ENCODE measurements at regions not wholly inside any gene's neighbourhood (a gene's known extent, or its start where the extent isn't known, plus 50 kb on each side); places are given as distances from the start of the nearest gene placed in this dataset.

- DNase-seq (ENCODE audit: low read depth), result peak; percentile 85
These were observed 183.4 kb upstream of the FN1 start for GRCh38 chr2:215619022-215619958.

GRCh38 chr2:215618145-215618544 is 182.3 kb upstream of the FN1 start:
- DNase-seq (ENCODE audit: low read depth), result no peak

GRCh38 chr2:215617060-215617824 is 181.4 kb upstream of the FN1 start:
- no peak for DNase-seq (ENCODE audit: low read depth)

- DNase-seq (ENCODE audit: low read depth), result no peak
These were observed 179.9 kb upstream of the FN1 start for GRCh38 chr2:215615803-215616174.

- DNase-seq (ENCODE audit: low read depth), result no peak
These were observed 179.4 kb upstream of the FN1 start for GRCh38 chr2:215615067-215615802.

GRCh38 chr2:215614296-215614695 is 178.4 kb upstream of the FN1 start:
- DNase-seq (ENCODE audit: low read depth), result no peak

- no peak for DNase-seq (ENCODE audit: low read depth)
These were observed 178.0 kb upstream of the FN1 start for GRCh38 chr2:215613888-215614287.

GRCh38 chr2:215613280-215613679 is 177.4 kb upstream of the FN1 start:
- DNase-seq (ENCODE audit: low read depth), result no peak

GRCh38 chr2:215612786-215613185 is 176.9 kb upstream of the FN1 start:
- DNase-seq (ENCODE audit: low read depth), result peak; percentile 85

GRCh38 chr2:215611609-215612386 is 175.9 kb upstream of the FN1 start:
- DNase-seq (ENCODE audit: low read depth), result no peak

GRCh38 chr2:215609089-215610032 is 173.5 kb upstream of the FN1 start:
- peak; percentile 96 for DNase-seq (ENCODE audit: low read depth)

GRCh38 chr2:215607766-215608165 is 171.9 kb upstream of the FN1 start:
- DNase-seq (ENCODE audit: low read depth), result no peak

- DNase-seq (ENCODE audit: low read depth), result no peak
These were observed 170.4 kb upstream of the FN1 start for GRCh38 chr2:215606219-215606618.

GRCh38 chr2:215605214-215605613 is 169.3 kb upstream of the FN1 start:
- DNase-seq (ENCODE audit: low read depth), result no peak

GRCh38 chr2:215604606-215605005 is 168.7 kb upstream of the FN1 start:
- DNase-seq (ENCODE audit: low read depth), result no peak

- DNase-seq (ENCODE audit: low read depth), result no peak
These were observed 167.6 kb upstream of the FN1 start for GRCh38 chr2:215603440-215603839.

GRCh38 chr2:215602997-215603396 is 167.1 kb upstream of the FN1 start:
- no peak for DNase-seq (ENCODE audit: low read depth)

- no peak for DNase-seq (ENCODE audit: low read depth)
These were observed 166.3 kb upstream of the FN1 start for GRCh38 chr2:215601990-215602721.

GRCh38 chr2:215601526-215601925 is 165.7 kb upstream of the FN1 start:
- no peak for DNase-seq (ENCODE audit: low read depth)

Measured in non-pigmented ciliary epithelial cell (primary cell).